Suprapubic skin (tissue), 4 donors: ENCODE measurements at regions not wholly inside any gene's neighbourhood (a gene's known extent, or its start where the extent isn't known, plus 50 kb on each side); places are given as distances from the start of the nearest gene placed in this dataset.

Experiments used
- DNase-seq, 2 donors: peaks; one replicate each; pipeline ENCODE4 v3.0.0-alpha.2; 2019; ENCODE audit warnings: low spot score in 2 of 2
- H3K27ac ChIP-seq: fragments of 200-600 bp; sonication (generic); one replicate; pipeline ENCODE4 v1.5.1; 2019
- H3K27me3 ChIP-seq: fragments of 200-600 bp; sonication (generic); one replicate; pipeline ENCODE4 v1.5.1; 2019
- H3K36me3 ChIP-seq: fragments of 200-600 bp; sonication (generic); one replicate; pipeline ENCODE4 v1.5.1; 2019
- H3K4me1 ChIP-seq: fragments of 200-600 bp; sonication (generic); one replicate; pipeline ENCODE4 v1.5.1; 2019
- H3K4me3 ChIP-seq: fragments of 200-600 bp; sonication (generic); one replicate; pipeline ENCODE4 v1.5.1; 2019; ENCODE audit warnings: mild to moderate bottlenecking
- H3K9me3 ChIP-seq: fragments of 200-600 bp; sonication (generic); one replicate; pipeline ENCODE4 v1.5.1; 2019
- EP300 ChIP-seq: sonication (generic); formaldehyde crosslinking; IDR thresholded peaks from one replicate; pipeline ENCODE4 v1.6.1; 2017; ENCODE audit warnings: antibody characterized with exemption
- POLR2A ChIP-seq, 2 donors: fragments of 450-650 bp; IDR thresholded peaks; one replicate each; pipeline ENCODE4 v1.6.1; 2017; ENCODE audit warnings: antibody characterized with exemption in 2 of 2, mild to moderate bottlenecking in 2 of 2, moderate library complexity in 2 of 2
- POLR2AphosphoS5 ChIP-seq, 3 donors: sonication (generic); formaldehyde crosslinking; IDR thresholded peaks; one replicate each; pipeline ENCODE4 v1.6.1; 2017; ENCODE audit warnings: antibody characterized with exemption in 3 of 3
- WGBS: methylation state at CpG from one replicate; pipeline ENCODE4 v1.1.5; 2018; 5-methylcytosine and 5-hydroxymethylcytosine counted together
- TF ChIP-seq, protein P1 (sequence below), 2 donors: fragments of 200-600 bp in 1 of 2; fragments of 450-650 bp in 1 of 2; sonication (generic) in 1 of 2; IDR thresholded peaks; one replicate each; pipeline ENCODE4 v1.5.1; 2016 to 2019; ENCODE audit warnings: antibody characterized with exemption in 2 of 2, mild to moderate bottlenecking in 1 of 2, moderate library complexity in 1 of 2

GRCh38 chr5:18487928-18488480 lies 853.7 kb downstream of the TAF11L14 start:
- no peak for DNase-seq
- WGBS, result 30% methylated on average over 4 of the region's 4 CpGs
- H3K27ac ChIP-seq, result no peak overlapping the region

GRCh38 chr5:18489703-18490102 lies 855.4 kb downstream of the TAF11L14 start:
- Histone ChIP-seq H3K27ac (no peak overlapping the region), H3K4me1 (no peaks in the 10 kb centered on the region), H3K9me3 (no peaks in the 10 kb centered on the region), H3K27me3 (no peaks in the 10 kb centered on the region), H3K4me3 (no peak overlapping the region), H3K36me3 (no peaks in the 10 kb centered on the region)
- no peak for DNase-seq
- 81% methylated on average over 1 of the region's 1 CpG for WGBS
- TF ChIP-seq POLR2A (IDR thresholded peaks at IDR 0.05) (no peak), POLR2AphosphoS5 (IDR thresholded peaks at IDR 0.05) (no peak), EP300 (no peak)
- TF ChIP-seq, protein P1, sequence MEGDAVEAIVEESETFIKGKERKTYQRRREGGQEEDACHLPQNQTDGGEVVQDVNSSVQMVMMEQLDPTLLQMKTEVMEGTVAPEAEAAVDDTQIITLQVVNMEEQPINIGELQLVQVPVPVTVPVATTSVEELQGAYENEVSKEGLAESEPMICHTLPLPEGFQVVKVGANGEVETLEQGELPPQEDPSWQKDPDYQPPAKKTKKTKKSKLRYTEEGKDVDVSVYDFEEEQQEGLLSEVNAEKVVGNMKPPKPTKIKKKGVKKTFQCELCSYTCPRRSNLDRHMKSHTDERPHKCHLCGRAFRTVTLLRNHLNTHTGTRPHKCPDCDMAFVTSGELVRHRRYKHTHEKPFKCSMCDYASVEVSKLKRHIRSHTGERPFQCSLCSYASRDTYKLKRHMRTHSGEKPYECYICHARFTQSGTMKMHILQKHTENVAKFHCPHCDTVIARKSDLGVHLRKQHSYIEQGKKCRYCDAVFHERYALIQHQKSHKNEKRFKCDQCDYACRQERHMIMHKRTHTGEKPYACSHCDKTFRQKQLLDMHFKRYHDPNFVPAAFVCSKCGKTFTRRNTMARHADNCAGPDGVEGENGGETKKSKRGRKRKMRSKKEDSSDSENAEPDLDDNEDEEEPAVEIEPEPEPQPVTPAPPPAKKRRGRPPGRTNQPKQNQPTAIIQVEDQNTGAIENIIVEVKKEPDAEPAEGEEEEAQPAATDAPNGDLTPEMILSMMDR (IDR thresholded peaks at IDR 0.05), result no peak

More at GRCh38 chr5:18487928-18488480, 853.7 kb downstream of the TAF11L14 start:
- TF ChIP-seq POLR2AphosphoS5 (IDR thresholded peaks at IDR 0.05) (no peak), EP300 (no peak), POLR2A (IDR thresholded peaks at IDR 0.05) (no peak)
- TF ChIP-seq, protein P1 (IDR thresholded peaks at IDR 0.05), result no peak
- H3K4me3 ChIP-seq, result no peak overlapping the region
- no peaks in the 10 kb centered on the region for H3K9me3 ChIP-seq
- H3K36me3 ChIP-seq, result no peaks in the 10 kb centered on the region
- H3K4me1 ChIP-seq, result no peaks in the 10 kb centered on the region
- no peaks in the 10 kb centered on the region for H3K27me3 ChIP-seq

DNA sequence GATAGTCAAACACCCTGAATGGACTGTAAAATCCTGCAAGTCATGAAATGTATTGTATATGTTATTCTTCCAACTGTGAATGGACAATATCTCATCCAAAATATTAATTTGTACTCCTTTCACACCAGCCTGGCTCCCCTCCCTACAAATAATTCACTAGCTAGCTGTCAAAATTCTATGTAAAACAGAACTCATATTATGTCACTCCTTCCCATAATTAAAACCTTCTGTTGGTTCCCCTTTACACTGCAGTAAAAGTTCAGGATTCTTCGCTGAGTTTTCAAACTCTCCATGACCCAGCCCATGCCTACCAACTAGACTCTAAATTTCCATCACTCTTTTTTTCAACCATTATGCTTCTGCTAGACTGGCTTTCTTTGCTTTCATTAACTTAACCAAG lies 857.1 kb downstream of the TAF11L14 start:
- WGBS, result 38% methylated on average over 1 of the region's 1 CpG

GRCh38 chr5:18495157-18495556 lies 860.9 kb downstream of the TAF11L14 start:
- Histone ChIP-seq H3K27me3 (no peaks in the 10 kb centered on the region), H3K4me3 (no peak overlapping the region), H3K36me3 (no peaks in the 10 kb centered on the region), H3K9me3 (peaks cover 12% of the 10 kb centered on the region), H3K27ac (no peak overlapping the region), H3K4me1 (no peaks in the 10 kb centered on the region)
- TF ChIP-seq POLR2AphosphoS5 (IDR thresholded peaks at IDR 0.05) (no peak), EP300 (no peak)
- TF ChIP-seq, protein P1 (IDR thresholded peaks at IDR 0.05), result no peak
- 80% methylated on average over 1 of the region's 1 CpG for WGBS
- DNase-seq, result no peak

More for the DNA sequence above, 857.1 kb downstream of the TAF11L14 start:
- no peaks in the 10 kb centered on the region for H3K36me3 ChIP-seq
- no peaks in the 10 kb centered on the region for H3K4me1 ChIP-seq
- peaks cover 5% of the 10 kb centered on the region for H3K9me3 ChIP-seq
- no peak overlapping the region for H3K27ac ChIP-seq
- H3K4me3 ChIP-seq, result no peak overlapping the region
- DNase-seq, result no peak
- H3K27me3 ChIP-seq, result no peaks in the 10 kb centered on the region
- TF ChIP-seq EP300 (no peak), POLR2AphosphoS5 (IDR thresholded peaks at IDR 0.05) (no peak), POLR2A (IDR thresholded peaks at IDR 0.05) (no peak)
- TF ChIP-seq, protein P1 (IDR thresholded peaks at IDR 0.05), result no peak

DNA sequence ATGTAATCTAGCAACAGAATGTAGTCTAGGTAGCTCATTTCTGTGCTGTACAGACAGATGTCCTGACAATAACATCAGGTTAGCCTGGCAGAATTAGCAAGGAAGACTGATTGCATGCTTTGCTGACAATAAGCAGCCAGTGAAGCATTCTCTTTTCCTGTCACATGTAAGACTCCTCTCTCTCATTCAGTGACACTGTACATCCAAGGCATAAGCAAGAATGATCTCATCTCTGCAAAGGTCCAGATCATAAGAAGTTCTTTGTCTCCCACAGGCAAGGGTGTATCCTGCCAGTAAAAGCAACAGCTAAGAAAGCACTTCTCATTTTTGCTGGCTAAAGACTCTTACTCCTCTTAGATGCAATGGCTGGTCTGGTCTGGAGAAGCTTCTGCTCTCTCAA lies 861.8 kb downstream of the TAF11L14 start:
- Histone ChIP-seq H3K4me3 (no peak overlapping the region), H3K27ac (no peak overlapping the region), H3K36me3 (no peaks in the 10 kb centered on the region), H3K27me3 (no peaks in the 10 kb centered on the region), H3K4me1 (no peaks in the 10 kb centered on the region), H3K9me3 (peaks cover 12% of the 10 kb centered on the region)
- no peak for DNase-seq
- TF ChIP-seq POLR2AphosphoS5 (IDR thresholded peaks at IDR 0.05) (no peak), POLR2A (IDR thresholded peaks at IDR 0.05) (no peak), EP300 (no peak)
- TF ChIP-seq, protein P1 (IDR thresholded peaks at IDR 0.05), result no peak
